GM18520 (cell line): ENCODE measurements at regions not wholly inside any gene's neighbourhood (a gene's known extent, or its start where the extent isn't known, plus 50 kb on each side); places are given as distances from the start of the nearest gene placed in this dataset.

Experiments used
- ATAC-seq: cut with Tn5 transposase; IDR thresholded peaks from one replicate; pipeline ENCODE4 v1.9.1; 2021; ENCODE audit not compliant: unreplicated experiment

DNA sequence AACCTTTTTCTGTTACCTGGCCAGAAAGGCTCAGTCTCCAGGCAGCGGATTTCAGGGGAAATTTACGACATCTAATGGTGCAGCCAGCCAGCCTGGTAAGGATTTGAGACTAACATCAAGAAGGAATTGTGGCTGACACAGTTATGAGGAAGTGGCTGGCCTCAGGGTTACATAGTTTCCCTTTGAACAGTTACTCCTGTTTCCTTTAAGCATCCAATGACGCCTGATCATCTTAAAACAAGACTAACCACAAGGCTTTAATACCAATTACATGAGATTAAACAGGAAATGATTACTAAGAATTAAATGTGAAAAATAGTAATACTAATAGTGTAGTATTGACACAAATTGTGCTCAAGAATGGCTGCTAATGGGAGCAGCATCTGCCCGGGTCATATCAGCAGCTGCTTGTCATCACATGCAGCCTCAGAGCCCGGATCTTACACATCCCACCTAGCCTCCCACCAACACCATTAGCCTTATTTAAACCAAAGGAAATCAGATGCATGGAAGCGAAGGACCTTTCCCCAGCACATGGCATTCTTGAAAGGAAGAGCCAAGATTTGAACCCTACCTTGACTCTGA, 431.8 kb downstream of the PMP22 start:
- ATAC-seq, result no peak

GRCh38 chr17:14831491-14831890, 433.6 kb downstream of the PMP22 start:
- no peak for ATAC-seq

GRCh38 chr17:14827396-14827919, 437.7 kb downstream of the PMP22 start:
- ATAC-seq, result no peak

DNA sequence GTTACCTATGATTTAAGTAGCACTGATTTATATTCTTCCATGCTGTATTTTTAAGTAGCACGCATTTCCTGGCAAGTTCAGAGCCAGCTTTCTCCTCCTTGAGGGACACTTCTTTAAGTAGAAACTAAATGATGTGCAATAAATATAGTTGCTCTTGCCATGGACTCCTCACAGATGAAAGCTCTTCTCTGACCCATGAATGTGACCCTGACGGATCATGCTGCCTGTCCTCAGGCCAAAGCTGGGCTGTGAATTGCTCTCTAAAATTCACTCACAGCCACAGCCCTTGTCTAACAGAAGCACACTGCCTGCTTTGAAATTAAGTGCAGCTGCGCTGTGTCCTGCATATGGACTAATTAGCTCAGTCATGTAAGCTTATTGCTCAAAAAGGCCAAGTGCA, 438.8 kb downstream of the PMP22 start:
- no peak for ATAC-seq

DNA sequence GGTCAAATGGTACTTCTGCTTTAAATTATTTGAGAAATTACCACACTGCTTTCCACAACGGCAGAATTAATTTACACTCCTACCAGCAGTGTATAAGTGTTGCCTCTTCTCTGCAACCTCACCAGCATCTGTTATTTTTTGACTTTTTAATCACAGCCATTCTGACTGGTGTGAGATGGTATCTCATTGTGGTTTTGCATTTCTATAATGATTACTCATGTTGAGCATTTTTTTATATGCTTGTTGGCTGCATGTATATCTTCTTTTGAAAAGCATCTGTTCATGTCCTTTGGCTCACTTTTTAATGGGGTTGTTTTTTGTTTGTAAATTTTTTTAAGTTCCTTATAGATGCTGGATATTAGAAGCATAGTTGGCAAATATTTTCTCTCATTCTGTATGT, 446.7 kb downstream of the PMP22 start:
- ATAC-seq, result no peak

DNA sequence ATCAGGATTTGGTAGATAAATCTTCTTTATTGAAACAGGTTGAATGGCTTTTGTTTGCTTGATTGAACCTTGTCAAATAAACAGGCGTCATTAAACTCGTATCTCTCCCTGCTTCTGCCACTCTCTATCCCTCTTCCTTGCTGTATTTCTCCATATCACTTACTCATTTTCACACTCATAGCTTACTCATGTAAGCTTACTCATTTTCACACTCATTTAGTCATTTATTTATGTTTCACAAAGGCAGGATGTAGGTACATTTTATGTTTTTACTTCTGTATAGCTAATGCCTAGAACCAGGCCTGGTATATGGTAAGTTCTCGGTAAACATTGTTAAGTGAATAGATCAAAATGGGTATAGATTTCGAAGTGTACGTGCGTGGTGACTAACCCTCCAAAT, 450.0 kb downstream of the PMP22 start:
- no peak for ATAC-seq

- no peak for ATAC-seq
These were observed 451.3 kb downstream of the PMP22 start for GRCh38 chr17:14813649-14814370.

DNA sequence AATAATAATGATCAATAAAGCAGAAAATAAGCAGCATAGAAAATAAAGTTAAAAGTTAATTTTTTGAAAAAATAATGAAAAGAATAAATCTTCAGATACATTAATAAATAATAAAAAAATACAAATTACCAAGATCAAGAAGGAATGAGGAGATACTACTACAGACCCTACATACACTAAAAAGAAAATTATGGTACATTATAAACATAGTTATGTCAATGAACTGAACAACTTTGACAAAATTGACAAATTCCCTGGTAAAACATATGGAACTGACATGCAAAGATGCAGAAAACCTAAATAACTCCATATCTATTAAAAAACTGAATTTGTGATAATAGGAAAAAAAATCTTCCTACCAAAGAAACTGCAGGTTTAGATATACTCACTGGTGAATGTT, 456.7 kb downstream of the PMP22 start:
- no peak for ATAC-seq

DNA sequence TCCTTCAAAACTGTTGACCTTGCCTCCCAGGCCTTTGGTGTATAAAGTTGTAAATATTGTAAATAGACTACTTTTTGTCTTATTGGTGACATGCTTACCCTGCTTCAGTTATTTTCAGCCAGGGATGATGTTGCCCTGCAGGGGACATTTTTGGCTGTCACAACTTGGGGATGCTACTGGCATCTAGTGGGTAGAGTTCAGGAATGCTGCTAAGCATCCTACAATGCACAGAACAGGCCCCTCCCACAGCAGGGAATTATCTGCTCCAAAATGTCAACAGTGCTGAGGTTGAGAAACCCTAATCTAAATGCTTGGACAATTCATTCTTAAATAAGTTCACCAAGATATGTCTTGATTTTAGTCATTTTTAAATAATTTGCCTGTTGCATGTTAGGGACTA, 459.8 kb downstream of the PMP22 start:
- ATAC-seq, result no peak

- no peak for ATAC-seq
These were observed 461.3 kb downstream of the PMP22 start for GRCh38 chr17:14803826-14804225.

DNA sequence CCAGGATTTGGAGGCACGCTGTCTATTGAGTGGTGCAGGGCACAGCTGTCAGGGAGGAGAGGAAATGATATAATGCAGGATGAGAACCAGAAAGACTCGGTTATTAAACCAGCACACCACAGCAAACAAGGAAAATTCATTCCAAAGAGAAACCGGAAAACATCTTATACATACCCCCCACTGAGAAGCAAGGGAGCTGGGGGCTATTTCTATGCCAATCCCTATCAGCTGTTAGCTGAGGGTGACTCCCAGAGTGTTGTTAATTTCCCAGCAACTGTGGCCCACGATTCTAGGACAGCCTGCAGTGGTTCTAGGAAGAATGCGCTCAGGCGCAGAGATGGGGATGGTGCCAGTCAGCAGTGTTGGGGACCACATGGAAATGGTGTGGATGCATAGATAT, 467.3 kb downstream of the PMP22 start:
- ATAC-seq, result no peak

- no peak for ATAC-seq
These were observed 468.1 kb downstream of the PMP22 start for GRCh38 chr17:14797021-14797420.

GRCh38 chr17:14794961-14795360, 470.2 kb downstream of the PMP22 start:
- ATAC-seq, result no peak

GRCh38 chr17:14793237-14793636, 471.9 kb downstream of the PMP22 start:
- ATAC-seq, result no peak

- ATAC-seq, result no peak
These were observed 472.4 kb downstream of the PMP22 start for GRCh38 chr17:14792746-14793145.

GRCh38 chr17:14791221-14791620, 473.9 kb downstream of the PMP22 start:
- no peak for ATAC-seq

- ATAC-seq, result no peak
These were observed 474.6 kb downstream of the PMP22 start for GRCh38 chr17:14790521-14790920.

DNA sequence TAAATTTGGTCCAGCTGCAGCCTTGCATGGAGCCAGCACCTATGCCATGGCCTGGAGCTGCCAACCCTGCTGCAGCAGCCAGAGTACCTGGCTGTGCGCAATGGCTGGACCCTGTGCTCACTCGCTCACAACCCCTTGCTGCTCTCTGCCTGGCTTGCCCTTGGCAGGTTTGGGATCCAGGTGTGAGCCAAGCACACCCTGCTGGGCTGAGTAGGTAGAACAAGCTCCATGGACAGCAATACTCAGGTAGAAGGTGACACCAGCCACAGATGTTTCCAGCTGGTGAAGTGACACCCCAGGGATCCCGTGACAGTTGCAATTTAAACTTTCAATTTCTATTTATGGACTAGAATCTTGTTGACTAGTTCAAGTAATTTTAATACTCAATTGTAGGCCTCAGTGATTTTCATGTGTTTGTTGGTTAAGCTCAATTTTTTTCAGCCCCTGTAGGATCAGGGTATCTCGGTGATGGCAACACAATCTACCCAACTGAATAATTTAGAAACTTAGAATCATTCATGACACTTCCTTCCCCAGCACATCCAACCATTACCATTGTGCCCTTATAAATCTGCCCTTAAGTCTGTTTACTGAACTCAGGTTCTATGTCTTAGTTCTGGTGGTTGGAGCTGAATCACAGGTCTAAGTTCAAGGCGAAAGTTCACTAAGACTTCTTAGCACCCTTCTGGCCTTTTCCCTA, 480.0 kb downstream of the PMP22 start:
- no peak for ATAC-seq

DNA sequence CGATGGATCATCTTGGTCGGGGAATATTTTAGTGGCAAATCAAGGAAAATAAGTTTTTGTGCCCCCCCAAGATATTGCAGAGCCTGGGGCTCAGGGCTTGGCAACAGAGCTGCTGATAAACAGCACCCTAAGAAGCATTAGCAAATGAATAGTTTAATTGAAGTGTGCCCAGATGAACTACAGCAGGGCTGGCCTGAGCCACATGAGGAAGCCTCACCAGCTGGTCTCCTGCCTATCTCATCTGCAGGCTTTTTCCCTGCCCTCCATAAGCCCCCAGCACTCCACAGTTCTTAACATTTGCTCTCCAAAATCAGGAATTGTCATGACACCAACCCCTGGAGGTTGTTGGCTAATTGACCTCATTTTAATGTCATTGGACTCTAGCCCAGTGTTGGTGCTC, 480.2 kb downstream of the HS3ST3B1 start:
- ATAC-seq, result no peak

DNA sequence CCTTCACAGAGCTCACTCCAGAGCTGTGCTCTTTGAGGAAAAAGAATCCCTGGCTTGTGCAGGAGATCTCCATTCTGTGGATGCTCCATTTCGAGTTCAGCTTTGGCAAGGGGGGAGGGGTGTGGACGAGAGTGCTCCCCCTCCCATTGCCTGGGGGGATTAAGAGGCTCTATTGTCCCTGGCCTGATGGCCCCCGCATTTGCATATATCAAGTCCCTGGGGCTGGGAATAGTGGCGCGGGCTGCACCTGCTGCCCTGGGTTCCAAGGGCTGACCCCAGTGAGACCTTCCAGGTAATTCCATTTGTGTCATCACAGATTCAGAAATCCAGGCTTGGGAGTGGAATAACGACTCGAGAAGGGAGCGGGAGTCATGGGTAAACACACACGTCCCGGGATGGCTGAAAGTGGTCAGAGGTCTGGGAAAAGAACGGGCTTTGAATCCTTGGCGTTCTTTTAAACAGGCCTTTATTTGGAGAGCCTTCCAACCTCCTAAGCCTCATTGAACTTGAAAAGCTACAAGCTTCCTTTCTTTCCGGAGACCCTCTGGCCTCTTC, 479.3 kb downstream of the HS3ST3B1 start:
- ATAC-seq, result no peak

- no peak for ATAC-seq
These were observed 478.4 kb downstream of the HS3ST3B1 start for GRCh38 chr17:14779241-14779640.

DNA sequence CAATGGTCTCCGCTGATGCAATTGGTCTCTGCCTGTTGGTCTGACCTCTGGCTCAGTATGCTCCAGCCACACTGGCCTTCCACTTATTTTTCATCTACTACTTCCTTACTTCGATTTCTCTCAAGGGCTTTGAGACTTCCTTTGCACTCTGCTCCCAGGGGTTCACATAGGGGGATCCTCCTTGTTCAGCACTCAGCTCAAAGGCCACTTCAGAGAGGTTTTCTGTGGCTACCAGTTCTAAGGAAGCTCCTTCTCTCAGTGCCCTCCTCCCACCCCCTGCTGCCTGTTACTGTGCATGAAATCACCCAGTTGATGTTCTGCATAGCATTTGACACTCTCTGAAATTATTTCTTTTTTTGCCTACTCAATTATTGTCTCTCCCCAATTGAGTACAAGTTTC, 476.4 kb downstream of the HS3ST3B1 start:
- ATAC-seq, result no peak
